ENCODE measurements at regions not wholly inside any gene's neighbourhood (a gene's known extent, or its start where the extent isn't known, plus 50 kb on each side); places are given as distances from the start of the nearest gene placed in this dataset.

- ChIA-PET POLR2A (interaction anchor here (0.7 to 1.2 kb wide), 3 partner anchors 11 to 87 kb away, joined by 3 read pairs; no protein-coding TSS in a partner anchor), CTCF (interaction anchor here (0.9 to 2.4 kb wide), 10 partner anchors 9 to 103 kb away, joined by 3 to 14 read pairs (median 6); no protein-coding TSS in a partner anchor)
- ATAC-seq (peak; percentile 81), DNase-seq (ENCODE audit: low spot score) (no peak)
- Mint-ChIP-seq H3K27ac (peak overlapping the region; percentile 98), H3K27me3 (ENCODE audit: low read depth) (no peaks in the 10 kb centered on the region; the same call in none of the 2 replicates), H3K9me3 (peaks cover 18% of the 10 kb centered on the region), H3K4me1 (peaks cover 91% of the 10 kb centered on the region), H3K4me3 (peak overlapping the region; percentile 41), H3K36me3 (peaks cover 37% of the 10 kb centered on the region)
- TF ChIP-seq ATF1 (CRISPR knock-in tag; IDR thresholded peaks at IDR 0.05) (no peak), ZNF317 (CRISPR knock-in tag; IDR thresholded peaks at IDR 0.05; ENCODE audit: borderline replicate concordance, low read depth) (no peak), FOXP4 (CRISPR knock-in tag; IDR thresholded peaks at IDR 0.05) (peak; percentile 91; the same call in 1 of the 2 replicates), SMAD3 (CRISPR knock-in tag; IDR thresholded peaks at IDR 0.05; ENCODE audit: borderline replicate concordance) (peak; percentile 38; the same call in 1 of the 2 replicates), ZNF396 (CRISPR knock-in tag; IDR thresholded peaks at IDR 0.05; ENCODE audit: borderline replicate concordance) (no peak), ZNF232 (CRISPR knock-in tag; IDR thresholded peaks at IDR 0.05) (0 out of 2 replicates have a peak, but pooled peaks have one; percentile 50), ZSCAN18 (CRISPR knock-in tag; IDR thresholded peaks at IDR 0.05) (no peak), ETV6 (CRISPR knock-in tag; IDR thresholded peaks at IDR 0.05) (peak; percentile 74), GABPB1 (CRISPR knock-in tag; IDR thresholded peaks at IDR 0.05) (no peak), JUN (CRISPR knock-in tag; IDR thresholded peaks at IDR 0.05) (no peak), NR2C2 (CRISPR knock-in tag; IDR thresholded peaks at IDR 0.05) (no peak), NFE2L1 (CRISPR knock-in tag; IDR thresholded peaks at IDR 0.05) (peak; percentile 78; the same call in 1 of the 2 replicates), AR (CRISPR knock-in tag; IDR thresholded peaks at IDR 0.05) (no peak), ZNF263 (CRISPR knock-in tag; IDR thresholded peaks at IDR 0.05; ENCODE audit: low read depth) (no peak), ARID4B (CRISPR knock-in tag; IDR thresholded peaks at IDR 0.05; ENCODE audit: borderline replicate concordance) (no peak), MXD4 (CRISPR knock-in tag; IDR thresholded peaks at IDR 0.05; ENCODE audit: borderline replicate concordance) (no peak), JAZF1 (CRISPR knock-in tag; IDR thresholded peaks at IDR 0.05) (no peak), TCF7 (CRISPR knock-in tag; IDR thresholded peaks at IDR 0.05; ENCODE audit: low read depth) (no peak), FOXJ3 (CRISPR knock-in tag; IDR thresholded peaks at IDR 0.05; ENCODE audit: borderline replicate concordance) (no peak)
- TF ChIP-seq, protein P1, sequence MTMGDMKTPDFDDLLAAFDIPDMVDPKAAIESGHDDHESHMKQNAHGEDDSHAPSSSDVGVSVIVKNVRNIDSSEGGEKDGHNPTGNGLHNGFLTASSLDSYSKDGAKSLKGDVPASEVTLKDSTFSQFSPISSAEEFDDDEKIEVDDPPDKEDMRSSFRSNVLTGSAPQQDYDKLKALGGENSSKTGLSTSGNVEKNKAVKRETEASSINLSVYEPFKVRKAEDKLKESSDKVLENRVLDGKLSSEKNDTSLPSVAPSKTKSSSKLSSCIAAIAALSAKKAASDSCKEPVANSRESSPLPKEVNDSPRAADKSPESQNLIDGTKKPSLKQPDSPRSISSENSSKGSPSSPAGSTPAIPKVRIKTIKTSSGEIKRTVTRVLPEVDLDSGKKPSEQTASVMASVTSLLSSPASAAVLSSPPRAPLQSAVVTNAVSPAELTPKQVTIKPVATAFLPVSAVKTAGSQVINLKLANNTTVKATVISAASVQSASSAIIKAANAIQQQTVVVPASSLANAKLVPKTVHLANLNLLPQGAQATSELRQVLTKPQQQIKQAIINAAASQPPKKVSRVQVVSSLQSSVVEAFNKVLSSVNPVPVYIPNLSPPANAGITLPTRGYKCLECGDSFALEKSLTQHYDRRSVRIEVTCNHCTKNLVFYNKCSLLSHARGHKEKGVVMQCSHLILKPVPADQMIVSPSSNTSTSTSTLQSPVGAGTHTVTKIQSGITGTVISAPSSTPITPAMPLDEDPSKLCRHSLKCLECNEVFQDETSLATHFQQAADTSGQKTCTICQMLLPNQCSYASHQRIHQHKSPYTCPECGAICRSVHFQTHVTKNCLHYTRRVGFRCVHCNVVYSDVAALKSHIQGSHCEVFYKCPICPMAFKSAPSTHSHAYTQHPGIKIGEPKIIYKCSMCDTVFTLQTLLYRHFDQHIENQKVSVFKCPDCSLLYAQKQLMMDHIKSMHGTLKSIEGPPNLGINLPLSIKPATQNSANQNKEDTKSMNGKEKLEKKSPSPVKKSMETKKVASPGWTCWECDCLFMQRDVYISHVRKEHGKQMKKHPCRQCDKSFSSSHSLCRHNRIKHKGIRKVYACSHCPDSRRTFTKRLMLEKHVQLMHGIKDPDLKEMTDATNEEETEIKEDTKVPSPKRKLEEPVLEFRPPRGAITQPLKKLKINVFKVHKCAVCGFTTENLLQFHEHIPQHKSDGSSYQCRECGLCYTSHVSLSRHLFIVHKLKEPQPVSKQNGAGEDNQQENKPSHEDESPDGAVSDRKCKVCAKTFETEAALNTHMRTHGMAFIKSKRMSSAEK (CRISPR knock-in tag; IDR thresholded peaks at IDR 0.05; ENCODE audit: borderline replicate concordance), result no peak
- TF ChIP-seq, protein P2, sequence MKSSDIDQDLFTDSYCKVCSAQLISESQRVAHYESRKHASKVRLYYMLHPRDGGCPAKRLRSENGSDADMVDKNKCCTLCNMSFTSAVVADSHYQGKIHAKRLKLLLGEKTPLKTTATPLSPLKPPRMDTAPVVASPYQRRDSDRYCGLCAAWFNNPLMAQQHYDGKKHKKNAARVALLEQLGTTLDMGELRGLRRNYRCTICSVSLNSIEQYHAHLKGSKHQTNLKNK (CRISPR knock-in tag; IDR thresholded peaks at IDR 0.05), result no peak
- TF ChIP-seq, protein P3, sequence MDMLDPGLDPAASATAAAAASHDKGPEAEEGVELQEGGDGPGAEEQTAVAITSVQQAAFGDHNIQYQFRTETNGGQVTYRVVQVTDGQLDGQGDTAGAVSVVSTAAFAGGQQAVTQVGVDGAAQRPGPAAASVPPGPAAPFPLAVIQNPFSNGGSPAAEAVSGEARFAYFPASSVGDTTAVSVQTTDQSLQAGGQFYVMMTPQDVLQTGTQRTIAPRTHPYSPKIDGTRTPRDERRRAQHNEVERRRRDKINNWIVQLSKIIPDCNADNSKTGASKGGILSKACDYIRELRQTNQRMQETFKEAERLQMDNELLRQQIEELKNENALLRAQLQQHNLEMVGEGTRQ (CRISPR knock-in tag; IDR thresholded peaks at IDR 0.05), result no peak
Measured at GRCh38 chr7:96861-97260, 95.5 kb upstream of the FAM20C start.
